Daoy (cell line): ENCODE measurements at regions not wholly inside any gene's neighbourhood (a gene's known extent, or its start where the extent isn't known, plus 50 kb on each side); places are given as distances from the start of the nearest gene placed in this dataset.
"Not testable (repeated sequence)": the region's sequence is repeated elsewhere in the genome, so short reads cannot be mapped to it uniquely, and the experiment has no call there.

Source experiments
- DNase-seq: peaks from one replicate; pipeline ENCODE4 v3.0.0-alpha.2; 2015; ENCODE audit warnings: low read depth

- DNase-seq, result peak; percentile 48
These were observed 79.6 kb upstream of the LAPTM4A start for GRCh38 chr2:20130821-20131645.

- no peak for DNase-seq
These were observed 78.7 kb upstream of the LAPTM4A start for GRCh38 chr2:20130160-20130560.

- DNase-seq, result no peak
These were observed 78.1 kb upstream of the LAPTM4A start for GRCh38 chr2:20129331-20130159.

- DNase-seq, result no peak
These were observed 77.3 kb upstream of the LAPTM4A start for GRCh38 chr2:20128506-20129330.

GRCh38 chr2:20126469-20126868 lies 75.0 kb upstream of the LAPTM4A start:
- DNase-seq, result no peak

GRCh38 chr2:20126040-20126439 lies 74.6 kb upstream of the LAPTM4A start:
- DNase-seq, result no peak

GRCh38 chr2:20125616-20126015 lies 74.2 kb upstream of the LAPTM4A start:
- no peak for DNase-seq

GRCh38 chr2:20125164-20125563 lies 73.7 kb upstream of the LAPTM4A start:
- DNase-seq, result no peak

- DNase-seq, result no peak
These were observed 72.6 kb upstream of the LAPTM4A start for GRCh38 chr2:20123871-20124594.

- DNase-seq, result no peak
These were observed 71.4 kb upstream of the LAPTM4A start for GRCh38 chr2:20122864-20123263.

GRCh38 chr2:20120569-20121416 lies 69.4 kb upstream of the LAPTM4A start:
- no peak for DNase-seq

GRCh38 chr2:20118051-20118450 lies 66.6 kb upstream of the LAPTM4A start:
- DNase-seq, result no peak

- DNase-seq, result no peak
These were observed 64.5 kb upstream of the LAPTM4A start for GRCh38 chr2:20115902-20116301.

GRCh38 chr2:20115374-20115773 lies 63.9 kb upstream of the LAPTM4A start:
- DNase-seq, result no peak

- no peak for DNase-seq
These were observed 62.8 kb upstream of the LAPTM4A start for GRCh38 chr2:20113986-20114938.

GRCh38 chr2:20113004-20113796 lies 61.8 kb upstream of the LAPTM4A start:
- DNase-seq, result no peak

- not testable (repeated sequence) for DNase-seq
These were observed 60.9 kb upstream of the LAPTM4A start for GRCh38 chr2:20112361-20112760.
